Right atrium auricular region (tissue), 2 donors: ENCODE measurements at regions not wholly inside any gene's neighbourhood (a gene's known extent, or its start where the extent isn't known, plus 50 kb on each side); places are given as distances from the start of the nearest gene placed in this dataset.

Experiments
- DNase-seq: peaks from one replicate; pipeline ENCODE4 v3.0.0-alpha.2; 2019; ENCODE audit warnings: low spot score
- H3K27ac ChIP-seq, 2 donors: fragments of 200-600 bp; sonication (generic); 1 replicate in 1 of 2; 2 replicates in 1 of 2; pipeline ENCODE4 v1.5.1; 2016 to 2019
- H3K27me3 ChIP-seq, 2 donors: fragments of 200-600 bp; sonication (generic); one replicate each; pipeline versions ENCODE4 v1.5.1 to v1.6.0; 2017 to 2019
- H3K36me3 ChIP-seq: fragments of 200-600 bp; sonication (generic); one replicate; pipeline ENCODE4 v1.5.1; 2016
- H3K4me1 ChIP-seq, 2 donors: fragments of 200-600 bp; sonication (generic); one replicate each; pipeline versions ENCODE4 v1.5.1 to v1.6.0; 2017 to 2019
- H3K4me3 ChIP-seq, 2 donors: fragments of 200-600 bp; sonication (generic); 1 replicate in 1 of 2; 2 replicates in 1 of 2; pipeline ENCODE4 v1.5.1; 2017 to 2019; ENCODE audit warnings: mild to moderate bottlenecking in 1 of 2, moderate library complexity in 1 of 2
- H3K9me3 ChIP-seq, 2 donors: fragments of 200-600 bp; sonication (generic); one replicate each; pipeline ENCODE4 v1.5.1; 2019
- CTCF ChIP-seq, 2 donors: fragments of 200-600 bp; sonication (generic); IDR thresholded peaks; one replicate each; pipeline ENCODE4 v1.5.1; 2019; ENCODE audit warnings: antibody characterized with exemption in 2 of 2

- Histone ChIP-seq H3K4me3 (no peak overlapping the region), H3K4me1 (peaks cover 0 to 22% of the 10 kb centered on the region in 2 donors), H3K27ac (no peak overlapping the region), H3K36me3 (no peaks in the 10 kb centered on the region), H3K9me3 (no peaks in the 10 kb centered on the region), H3K27me3 (no peaks in the 10 kb centered on the region)
- DNase-seq: no peak
- no peak for TF ChIP-seq CTCF (IDR thresholded peaks at IDR 0.05)
These were observed 92.8 kb downstream of the HNRNPLL start for GRCh38 chr2:38509947-38510326.

GRCh38 chr2:38509314-38509946 lies 93.3 kb downstream of the HNRNPLL start:
- Histone ChIP-seq H3K36me3 (no peaks in the 10 kb centered on the region), H3K9me3 (no peaks in the 10 kb centered on the region), H3K27ac (peak overlapping the region in 1 of 2 donors; percentile 29), H3K4me3 (no peak overlapping the region), H3K27me3 (no peaks in the 10 kb centered on the region), H3K4me1 (peaks cover 0 to 22% of the 10 kb centered on the region in 2 donors)
- no peak for TF ChIP-seq CTCF (IDR thresholded peaks at IDR 0.05)
- DNase-seq: no peak

- Histone ChIP-seq H3K27me3 (no peaks in the 10 kb centered on the region), H3K4me3 (no peak overlapping the region), H3K27ac (peak overlapping the region in 1 of 2 donors; percentile 29), H3K36me3 (no peaks in the 10 kb centered on the region), H3K9me3 (no peaks in the 10 kb centered on the region), H3K4me1 (peaks cover 0 to 22% of the 10 kb centered on the region in 2 donors)
- TF ChIP-seq CTCF (IDR thresholded peaks at IDR 0.05): peak in 1 of 2 donors; percentile 57
- DNase-seq: peak; percentile 96
These were observed 94.3 kb downstream of the HNRNPLL start for GRCh38 chr2:38508311-38509039.

GRCh38 chr2:38507712-38508111 lies 95.0 kb downstream of the HNRNPLL start:
- H3K9me3 ChIP-seq: no peaks in the 10 kb centered on the region

GRCh38 chr2:38505779-38506178 lies 96.9 kb downstream of the HNRNPLL start:
- H3K36me3 ChIP-seq: no peaks in the 10 kb centered on the region
- peaks cover 0 to 9% of the 10 kb centered on the region in 2 donors for H3K9me3 ChIP-seq
- H3K27ac ChIP-seq: no peak overlapping the region
- no peak for TF ChIP-seq CTCF (IDR thresholded peaks at IDR 0.05)
- H3K27me3 ChIP-seq: no peaks in the 10 kb centered on the region
- H3K4me3 ChIP-seq: no peak overlapping the region
- peaks cover 0 to 22% of the 10 kb centered on the region in 2 donors for H3K4me1 ChIP-seq
- peak; percentile 76 for DNase-seq

More at GRCh38 chr2:38507712-38508111, 95.0 kb downstream of the HNRNPLL start:
- Histone ChIP-seq H3K4me3 (no peak overlapping the region), H3K36me3 (no peaks in the 10 kb centered on the region), H3K27ac (no peak overlapping the region), H3K27me3 (no peaks in the 10 kb centered on the region), H3K4me1 (peaks cover 0 to 22% of the 10 kb centered on the region in 2 donors)
- no peak for TF ChIP-seq CTCF (IDR thresholded peaks at IDR 0.05)
- no peak for DNase-seq
